ENCODE measurements at regions not wholly inside any gene's neighbourhood (a gene's known extent, or its start where the extent isn't known, plus 50 kb on each side); places are given as distances from the start of the nearest gene placed in this dataset.
A peak's percentile ranks its signal among the peaks of the same experiment; 100 is the strongest.

GRCh38 chr3:71958533-71958932, 173.6 kb upstream of the PROK2 start:
- Histone ChIP-seq H3K4me3 (no peak overlapping the region), H3K4me1 (peaks cover 15 to 29% (median 19%) of the 10 kb centered on the region in 10 experiments), H3K36me3 (no peaks in the 10 kb centered on the region), H3K27me3 (no peaks in the 10 kb centered on the region), H3K27ac (no peak overlapping the region), H3K9me3 (replicated peaks in 1 of 11) (no peaks in the 10 kb centered on the region), H3K4me2 (no peak overlapping the region), H3K9ac (no peak overlapping the region), H4K20me1 (no peaks in the 10 kb centered on the region)
- no peak for TF ChIP-seq Cebpa-rat (IDR thresholded peaks at IDR 0.05)

GRCh38 chr3:71956716-71957115, 171.8 kb upstream of the PROK2 start:
- Histone ChIP-seq H3K4me2 (peak overlapping the region; percentile 32 to 77 (median 66); a peak in 19 of 22 replicates), H3K4me1 (peaks cover 18 to 28% (median 19%) of the 10 kb centered on the region in 10 experiments), H3K27ac (no peak overlapping the region), H4K20me1 (no peaks in the 10 kb centered on the region), H3K9me3 (replicated peaks in 1 of 11) (no peaks in the 10 kb centered on the region), H3K4me3 (no peak overlapping the region), H3K27me3 (0 out of 22 replicates have a peak, but pooled peaks cover 0 to 4% (median 0%) of the 10 kb centered on the region in 11 experiments), H3K36me3 (no peaks in the 10 kb centered on the region), H3K9ac (no peak overlapping the region)
- TF ChIP-seq Cebpa-rat (IDR thresholded peaks at IDR 0.05), result no peak

- TF ChIP-seq Cebpa-rat (IDR thresholded peaks at IDR 0.05), result no peak
- H3K36me3 ChIP-seq, result no peaks in the 10 kb centered on the region
- H4K20me1 ChIP-seq, result no peaks in the 10 kb centered on the region
- H3K27ac ChIP-seq, result peak overlapping the region in 2 of 11 experiments; percentile 3 to 35; a peak in 2 of 22 replicates
- peak overlapping the region in 3 of 11 experiments; percentile 2 to 18 (median 7); a peak in 1 of 22 replicates for H3K9ac ChIP-seq
- no peaks in the 10 kb centered on the region for H3K9me3 ChIP-seq (replicated peaks in 1 of 11)
- H3K27me3 ChIP-seq, result 0 out of 22 replicates have a peak, but pooled peaks cover 0 to 4% (median 0%) of the 10 kb centered on the region in 11 experiments
- H3K4me2 ChIP-seq, result peak overlapping the region; percentile 32 to 77 (median 66)
- H3K4me3 ChIP-seq, result no peak overlapping the region
- H3K4me1 ChIP-seq, result peaks cover 18 to 31% (median 20%) of the 10 kb centered on the region in 10 experiments
These were observed 171.1 kb upstream of the PROK2 start for GRCh38 chr3:71956069-71956340.

GRCh38 chr3:71955240-71956068, 170.5 kb upstream of the PROK2 start:
- Histone ChIP-seq H3K9ac (peak overlapping the region in 3 of 11 experiments; percentile 2 to 18 (median 7); a peak in 1 of 22 replicates), H4K20me1 (no peaks in the 10 kb centered on the region), H3K4me1 (peaks cover 18 to 31% (median 20%) of the 10 kb centered on the region in 10 experiments), H3K9me3 (replicated peaks in 1 of 11) (no peaks in the 10 kb centered on the region), H3K4me3 (no peak overlapping the region), H3K4me2 (peak overlapping the region; percentile 32 to 77 (median 66)), H3K36me3 (no peaks in the 10 kb centered on the region), H3K27ac (peak overlapping the region in 2 of 11 experiments; percentile 3 to 35; a peak in 2 of 22 replicates), H3K27me3 (peaks cover 0 to 4% (median 0%) of the 10 kb centered on the region in 11 experiments; a peak in 1 of 22 replicates)
- TF ChIP-seq Cebpa-rat (IDR thresholded peaks at IDR 0.05), result no peak

DNA sequence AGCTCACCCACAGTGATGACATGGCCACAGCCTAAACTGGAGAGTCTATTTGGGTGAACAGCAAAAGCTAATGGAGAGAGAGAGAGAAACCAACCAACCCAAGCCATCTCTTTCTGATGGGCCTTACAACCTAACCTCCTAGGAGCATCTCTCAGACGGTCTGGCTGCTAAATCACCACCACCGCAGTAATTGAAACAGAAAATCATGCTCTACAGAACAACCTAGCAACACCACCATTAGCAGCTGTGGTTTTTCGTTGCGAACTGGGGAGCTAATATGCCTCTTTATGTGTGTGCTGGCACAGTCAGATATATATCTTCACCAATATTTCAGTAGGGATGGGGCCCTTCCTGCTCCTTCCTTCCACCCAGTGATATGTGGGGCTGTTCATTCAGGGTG, 166.9 kb upstream of the PROK2 start:
- Histone ChIP-seq H3K9ac (no peak overlapping the region), H3K36me3 (no peaks in the 10 kb centered on the region), H3K4me1 (peaks cover 27 to 47% (median 35%) of the 10 kb centered on the region in 10 experiments), H3K27me3 (peaks cover 0 to 4% (median 0%) of the 10 kb centered on the region in 11 experiments; a peak in 1 of 22 replicates), H4K20me1 (no peaks in the 10 kb centered on the region), H3K4me2 (peak overlapping the region in 5 of 11 experiments; percentile 1 to 22 (median 15); a peak in 4 of 22 replicates), H3K4me3 (no peak overlapping the region), H3K9me3 (replicated peaks in 1 of 11) (no peaks in the 10 kb centered on the region), H3K27ac (no peak overlapping the region)
- TF ChIP-seq Cebpa-rat (IDR thresholded peaks at IDR 0.05), result no peak

DNA sequence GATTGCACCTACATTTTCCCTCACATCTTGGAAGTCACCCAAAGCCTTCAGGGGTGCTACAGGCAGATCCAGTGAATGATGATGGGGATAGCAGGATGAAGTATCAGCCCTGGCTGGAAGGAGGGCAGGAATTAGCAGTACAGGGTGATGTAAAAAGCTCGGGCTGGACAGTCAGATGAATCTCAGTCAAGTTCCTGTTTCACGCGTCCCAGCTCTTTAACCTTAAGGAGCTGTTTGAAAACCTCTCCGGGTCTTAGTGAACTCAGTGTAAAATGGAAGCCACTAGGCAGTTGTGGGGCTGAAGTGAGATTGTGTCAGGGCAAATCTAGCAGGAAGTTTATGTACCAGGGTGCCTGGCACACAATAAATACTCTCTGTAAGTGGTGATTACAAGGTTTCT, 166.4 kb upstream of the PROK2 start:
- Histone ChIP-seq H3K36me3 (no peaks in the 10 kb centered on the region), H3K4me1 (peaks cover 22 to 43% (median 31%) of the 10 kb centered on the region in 10 experiments), H3K27ac (no peak overlapping the region), H4K20me1 (no peaks in the 10 kb centered on the region), H3K9me3 (replicated peaks in 1 of 11) (no peaks in the 10 kb centered on the region), H3K9ac (no peak overlapping the region), H3K27me3 (peaks cover 0 to 4% (median 0%) of the 10 kb centered on the region in 11 experiments; a peak in 1 of 22 replicates), H3K4me3 (no peak overlapping the region), H3K4me2 (peak overlapping the region in 3 of 11 experiments; percentile 13 to 22 (median 18); a peak in 1 of 22 replicates)
- no peak for TF ChIP-seq Cebpa-rat (IDR thresholded peaks at IDR 0.05)

DNA sequence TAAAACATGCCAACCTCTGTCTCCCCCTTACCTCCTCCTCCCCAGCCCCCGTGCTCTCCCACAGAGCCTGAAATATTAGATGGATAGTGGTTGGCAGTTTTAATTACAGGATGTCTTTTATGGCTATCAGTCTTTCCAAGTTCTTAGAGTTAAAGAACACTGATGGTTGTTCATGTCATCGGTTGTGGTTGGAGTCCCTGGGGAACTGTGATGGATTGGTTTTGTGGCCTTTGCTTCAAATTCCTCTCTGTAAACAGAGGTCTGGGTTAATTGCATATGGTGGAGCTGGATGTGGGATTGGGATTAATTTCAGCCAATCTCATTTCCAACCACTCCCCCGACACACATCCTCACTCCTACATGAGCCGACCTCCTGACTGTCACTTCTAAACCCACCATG, 164.5 kb upstream of the PROK2 start:
- peaks cover 0 to 4% (median 0%) of the 10 kb centered on the region in 11 experiments; a peak in 1 of 22 replicates for H3K27me3 ChIP-seq
- peaks cover 0 to 4% (median 0%) of the 10 kb centered on the region in 11 experiments; a peak in 1 of 22 replicates for H3K9me3 ChIP-seq (replicated peaks in 1 of 11)
- no peaks in the 10 kb centered on the region for H3K36me3 ChIP-seq
- peak overlapping the region in 10 of 11 experiments; percentile 27 to 67 (median 52); a peak in 20 of 22 replicates for H3K4me2 ChIP-seq
- no peaks in the 10 kb centered on the region for H4K20me1 ChIP-seq
- peaks cover 10 to 29% (median 19%) of the 10 kb centered on the region in 10 experiments for H3K4me1 ChIP-seq
- no peak overlapping the region for H3K9ac ChIP-seq
- TF ChIP-seq Cebpa-rat (IDR thresholded peaks at IDR 0.05), result no peak
- no peak overlapping the region for H3K4me3 ChIP-seq
- H3K27ac ChIP-seq, result no peak overlapping the region

- TF ChIP-seq Cebpa-rat (IDR thresholded peaks at IDR 0.05), result no peak
- peaks cover 0 to 7% (median 0%) of the 10 kb centered on the region in 11 experiments; a peak in 2 of 22 replicates for H3K27me3 ChIP-seq
- no peak overlapping the region for H3K27ac ChIP-seq
- no peaks in the 10 kb centered on the region for H4K20me1 ChIP-seq
- H3K9ac ChIP-seq, result no peak overlapping the region
- H3K4me3 ChIP-seq, result no peak overlapping the region
- H3K9me3 ChIP-seq (replicated peaks in 1 of 11), result peaks cover 0 to 5% (median 0%) of the 10 kb centered on the region in 11 experiments; a peak in 1 of 22 replicates
- H3K4me1 ChIP-seq, result peaks cover 18 to 37% (median 30%) of the 10 kb centered on the region in 10 experiments; a peak in 19 of 20 replicates
- H3K36me3 ChIP-seq, result no peaks in the 10 kb centered on the region
- H3K4me2 ChIP-seq, result no peak overlapping the region
These were observed 159.6 kb upstream of the PROK2 start for GRCh38 chr3:71944482-71945065.

All from BLaER1 treated with 17β-estradiol and CSF1 and Interleukin-3, amounts not matched to agents 10 nM and 100 nM (cell line).